ENCODE measurements at regions not wholly inside any gene's neighbourhood (a gene's known extent, or its start where the extent isn't known, plus 50 kb on each side); places are given as distances from the start of the nearest gene placed in this dataset.

- DNase-seq (ENCODE audit: low spot score in 2 of 2): peak in 1 of 2 donors; percentile 78
- no peak overlapping the region for H3K4me3 ChIP-seq (ENCODE audit: low read depth, poor library complexity, severe bottlenecking)
- 84 to 86% methylated on average over 8 to 9 of the region's 9 CpGs for WGBS, 2 donors
- intact Hi-C loops (cut with DNase I; ENCODE audit: low total_unique reads): loop anchor here (5.0 kb wide), 2 partner anchors 50 to 105 kb away; partner anchors contain the start of genes CLCN2 and POLR2H
- TF ChIP-seq POLR2A (IDR thresholded peaks at IDR 0.05) (no peak), CTCF (IDR thresholded peaks at IDR 0.05) (no peak)
These were observed 87.3 kb downstream of the CHRD start for GRCh38 chr3:184467171-184467570.

- no peak overlapping the region for H3K4me3 ChIP-seq (ENCODE audit: low read depth, poor library complexity, severe bottlenecking)
- no peak for TF ChIP-seq CTCF (IDR thresholded peaks at IDR 0.05)
- no peak for TF ChIP-seq POLR2A (IDR thresholded peaks at IDR 0.05)
- WGBS, 2 donors: 80 to 87% methylated on average over 6 of the region's 6 CpGs
- DNase-seq (ENCODE audit: low spot score in 2 of 2): peak in 1 of 2 donors; percentile 56
- intact Hi-C loops (cut with DNase I; ENCODE audit: low total_unique reads): loop anchor here (5.0 kb wide), 1 partner anchor 72 kb away; no protein-coding TSS in a partner anchor
These were observed 90.7 kb downstream of the CHRD start for GRCh38 chr3:184470551-184470950.

- WGBS, 2 donors: 76 to 80% methylated on average over 3 of the region's 3 CpGs
- intact Hi-C loops (cut with DNase I; ENCODE audit: low total_unique reads): loop anchor here (5.0 kb wide), 1 partner anchor 71 kb away; no protein-coding TSS in a partner anchor
These were observed 90.1 kb upstream of the EPHB3 start for GRCh38 chr3:184471439-184471838.

GRCh38 chr3:184472723-184473428 lies 88.7 kb upstream of the EPHB3 start:
- no peak for TF ChIP-seq CTCF (IDR thresholded peaks at IDR 0.05)
- no peak for TF ChIP-seq POLR2A (IDR thresholded peaks at IDR 0.05)
- peak; percentile 66 to 90 for DNase-seq (ENCODE audit: low spot score in 2 of 2)
- 78 to 79% methylated on average over 12 of the region's 12 CpGs for WGBS, 2 donors
- intact Hi-C loops (cut with DNase I; ENCODE audit: low total_unique reads): loop anchor here (5.0 kb wide), 1 partner anchor 69 kb away; no protein-coding TSS in a partner anchor
- no peak overlapping the region for H3K4me3 ChIP-seq (ENCODE audit: low read depth, poor library complexity, severe bottlenecking)

More at GRCh38 chr3:184471439-184471838, 90.1 kb upstream of the EPHB3 start:
- H3K4me3 ChIP-seq (ENCODE audit: low read depth, poor library complexity, severe bottlenecking): no peak overlapping the region
- no peak for TF ChIP-seq POLR2A (IDR thresholded peaks at IDR 0.05)
- no peak for TF ChIP-seq CTCF (IDR thresholded peaks at IDR 0.05)
- peak in 1 of 2 donors; percentile 43 for DNase-seq (ENCODE audit: low spot score in 2 of 2)

GRCh38 chr3:184474897-184475296 lies 86.7 kb upstream of the EPHB3 start:
- 90 to 91% methylated on average over 8 of the region's 8 CpGs for WGBS, 2 donors
- intact Hi-C loops (cut with DNase I; ENCODE audit: low total_unique reads): loop anchor here (5.0 kb wide), 1 partner anchor 67 kb away; no protein-coding TSS in a partner anchor
- TF ChIP-seq POLR2A (IDR thresholded peaks at IDR 0.05): no peak
- no peak for TF ChIP-seq CTCF (IDR thresholded peaks at IDR 0.05)

More at GRCh38 chr3:184474897-184475296, 86.7 kb upstream of the EPHB3 start:
- DNase-seq (ENCODE audit: low spot score in 2 of 2): peak in 1 of 2 donors; percentile 61
- no peak overlapping the region for H3K4me3 ChIP-seq (ENCODE audit: low read depth, poor library complexity, severe bottlenecking)
